Activated CD4-positive, alpha-beta memory T cell treated with anti-CD3 and anti-CD28 coated beads, Interleukin-2, amount 10 ng/mL, durations not matched to agents 7 days and 5 days (primary cell): ENCODE measurements at regions not wholly inside any gene's neighbourhood (a gene's known extent, or its start where the extent isn't known, plus 50 kb on each side); places are given as distances from the start of the nearest gene placed in this dataset.

ENCODE experiments used
- CTCF ChIA-PET: fragments of 350-600 bp; sonication (Branson Sonifier 250); formaldehyde crosslinking; loops from one replicate; lab custom pipeline; 2021; ENCODE audit warnings: antibody characterized with exemption, inconsistent platforms; lab: Charles Lee
- POLR2A ChIA-PET: fragments of 350-600 bp; sonication (Branson Sonifier 250); formaldehyde crosslinking; loops from one replicate; lab custom pipeline; 2021; ENCODE audit warnings: antibody characterized with exemption; lab: Charles Lee
- DNase-seq: peaks from one replicate; pipeline ENCODE4 v3.0.0-alpha.2; 2020
- H3K27ac Mint-ChIP-seq: one replicate; pipeline ENCODE4 v1.8.0; 2021; ENCODE audit warnings: mild to moderate bottlenecking, mixed read lengths
- H3K27me3 Mint-ChIP-seq: one replicate; pipeline ENCODE4 v1.8.0; 2021; ENCODE audit warnings: mixed read lengths
- H3K36me3 Mint-ChIP-seq: one replicate; pipeline ENCODE4 v1.8.0; 2021; ENCODE audit warnings: low read depth, mixed read lengths
- H3K4me1 Mint-ChIP-seq: one replicate; pipeline ENCODE4 v1.8.0; 2021; ENCODE audit warnings: mixed read lengths
- H3K4me3 Mint-ChIP-seq: one replicate; pipeline ENCODE4 v1.8.0; 2021; ENCODE audit warnings: mild to moderate bottlenecking, mixed read lengths
- H3K9me3 Mint-ChIP-seq: one replicate; pipeline ENCODE4 v1.8.0; 2021; ENCODE audit warnings: mixed read lengths

GRCh38 chr17:14947671-14948070, 317.5 kb downstream of the PMP22 start:
- H3K9me3 Mint-ChIP-seq = no peaks in the 10 kb centered on the region
- H3K4me1 Mint-ChIP-seq = no peaks in the 10 kb centered on the region
- no peak overlapping the region for H3K4me3 Mint-ChIP-seq
- H3K27ac Mint-ChIP-seq = no peak overlapping the region
- H3K36me3 Mint-ChIP-seq = no peaks in the 10 kb centered on the region
- no peak for DNase-seq
- CTCF ChIA-PET = no interaction called here
- H3K27me3 Mint-ChIP-seq = peaks cover 2% of the 10 kb centered on the region
- POLR2A ChIA-PET = no interaction called here

GRCh38 chr17:14946481-14946880, 318.6 kb downstream of the PMP22 start:
- CTCF ChIA-PET = no interaction called here
- H3K27ac Mint-ChIP-seq = no peak overlapping the region
- H3K4me1 Mint-ChIP-seq = no peaks in the 10 kb centered on the region
- no peak overlapping the region for H3K4me3 Mint-ChIP-seq
- no peak for DNase-seq
- H3K9me3 Mint-ChIP-seq = no peaks in the 10 kb centered on the region
- POLR2A ChIA-PET = no interaction called here
- peaks cover 2% of the 10 kb centered on the region for H3K27me3 Mint-ChIP-seq
- H3K36me3 Mint-ChIP-seq = no peaks in the 10 kb centered on the region

GRCh38 chr17:14942526-14943190, 322.5 kb downstream of the PMP22 start:
- H3K27me3 Mint-ChIP-seq = no peaks in the 10 kb centered on the region
- H3K9me3 Mint-ChIP-seq = no peaks in the 10 kb centered on the region
- no peak for DNase-seq
- ChIA-PET POLR2A (no interaction called here), CTCF (interaction anchor here (1.2 kb wide), 1 partner anchor 16 kb away, joined by 3 read pairs; no protein-coding TSS in a partner anchor)
- H3K36me3 Mint-ChIP-seq = no peaks in the 10 kb centered on the region
- no peak overlapping the region for H3K27ac Mint-ChIP-seq
- H3K4me1 Mint-ChIP-seq = no peaks in the 10 kb centered on the region
- H3K4me3 Mint-ChIP-seq = no peak overlapping the region

GRCh38 chr17:14940938-14941265, 324.2 kb downstream of the PMP22 start:
- Mint-ChIP-seq H3K36me3 (no peaks in the 10 kb centered on the region), H3K27ac (no peak overlapping the region), H3K9me3 (no peaks in the 10 kb centered on the region), H3K27me3 (peaks cover 3% of the 10 kb centered on the region), H3K4me1 (no peaks in the 10 kb centered on the region), H3K4me3 (no peak overlapping the region)
- no peak for DNase-seq
- POLR2A ChIA-PET = no interaction called here
- CTCF ChIA-PET = no interaction called here

- Mint-ChIP-seq H3K9me3 (no peaks in the 10 kb centered on the region), H3K4me3 (no peak overlapping the region), H3K27me3 (peaks cover 3% of the 10 kb centered on the region), H3K36me3 (no peaks in the 10 kb centered on the region), H3K4me1 (no peaks in the 10 kb centered on the region), H3K27ac (no peak overlapping the region)
- ChIA-PET CTCF (interaction anchor here (0.9 kb wide), 1 partner anchor 14 kb away, joined by 3 read pairs; no protein-coding TSS in a partner anchor), POLR2A (no interaction called here)
- DNase-seq = no peak
These were observed 324.8 kb downstream of the PMP22 start for GRCh38 chr17:14940108-14940937.

GRCh38 chr17:14935845-14936485, 329.2 kb downstream of the PMP22 start:
- H3K4me3 Mint-ChIP-seq = no peak overlapping the region
- DNase-seq = no peak
- no peak overlapping the region for H3K27ac Mint-ChIP-seq
- no peaks in the 10 kb centered on the region for H3K36me3 Mint-ChIP-seq
- peaks cover 3% of the 10 kb centered on the region for H3K27me3 Mint-ChIP-seq
- ChIA-PET POLR2A (no interaction called here), CTCF (interaction anchor here (2.1 kb wide), 1 partner anchor 9 kb away, joined by 7 read pairs; no protein-coding TSS in a partner anchor)
- H3K4me1 Mint-ChIP-seq = no peaks in the 10 kb centered on the region
- H3K9me3 Mint-ChIP-seq = no peaks in the 10 kb centered on the region

GRCh38 chr17:14935139-14935841, 329.8 kb downstream of the PMP22 start:
- CTCF ChIA-PET = no interaction called here
- Mint-ChIP-seq H3K9me3 (no peaks in the 10 kb centered on the region), H3K36me3 (no peaks in the 10 kb centered on the region), H3K4me3 (no peak overlapping the region), H3K4me1 (no peaks in the 10 kb centered on the region), H3K27me3 (peaks cover 3% of the 10 kb centered on the region), H3K27ac (no peak overlapping the region)
- POLR2A ChIA-PET = no interaction called here
- DNase-seq = no peak

- no peak overlapping the region for H3K4me3 Mint-ChIP-seq
- ChIA-PET CTCF (no interaction called here), POLR2A (no interaction called here)
- peaks cover 3% of the 10 kb centered on the region for H3K27me3 Mint-ChIP-seq
- no peak for DNase-seq
- no peaks in the 10 kb centered on the region for H3K4me1 Mint-ChIP-seq
- H3K27ac Mint-ChIP-seq = no peak overlapping the region
- no peaks in the 10 kb centered on the region for H3K9me3 Mint-ChIP-seq
- H3K36me3 Mint-ChIP-seq = no peaks in the 10 kb centered on the region
These were observed 331.4 kb downstream of the PMP22 start for GRCh38 chr17:14933676-14934075.

GRCh38 chr17:14926526-14927122, 338.5 kb downstream of the PMP22 start:
- peak; percentile 50 for DNase-seq
- POLR2A ChIA-PET = interaction anchor here (0.8 kb wide), 1 partner anchor 1331 kb away, joined by 3 read pairs; no protein-coding TSS in a partner anchor
- Mint-ChIP-seq H3K9me3 (no peaks in the 10 kb centered on the region), H3K4me3 (no peak overlapping the region), H3K27me3 (no peaks in the 10 kb centered on the region), H3K36me3 (no peaks in the 10 kb centered on the region), H3K4me1 (no peaks in the 10 kb centered on the region), H3K27ac (no peak overlapping the region)
- CTCF ChIA-PET = interaction anchor here (0.6 to 2.1 kb wide), 12 partner anchors 10 to 1588 kb away, joined by 3 to 7 read pairs (median 3); no protein-coding TSS in a partner anchor

GRCh38 chr17:14926073-14926472, 339.1 kb downstream of the PMP22 start:
- Mint-ChIP-seq H3K27me3 (no peaks in the 10 kb centered on the region), H3K27ac (no peak overlapping the region), H3K9me3 (no peaks in the 10 kb centered on the region), H3K4me3 (no peak overlapping the region), H3K4me1 (no peaks in the 10 kb centered on the region), H3K36me3 (no peaks in the 10 kb centered on the region)
- ChIA-PET CTCF (interaction anchor here (0.7 to 2.1 kb wide), 10 partner anchors 9 to 1588 kb away, joined by 3 to 7 read pairs (median 4); no protein-coding TSS in a partner anchor), POLR2A (interaction anchor here (0.8 kb wide), 1 partner anchor 1330 kb away, joined by 3 read pairs; no protein-coding TSS in a partner anchor)
- DNase-seq = no peak

- DNase-seq = no peak
- no peaks in the 10 kb centered on the region for H3K27me3 Mint-ChIP-seq
- no peak overlapping the region for H3K4me3 Mint-ChIP-seq
- ChIA-PET CTCF (interaction anchor here (1.2 to 2.0 kb wide), 3 partner anchors 8 to 1328 kb away, joined by 3 to 6 read pairs (median 4); no protein-coding TSS in a partner anchor), POLR2A (no interaction called here)
- H3K4me1 Mint-ChIP-seq = no peaks in the 10 kb centered on the region
- H3K27ac Mint-ChIP-seq = no peak overlapping the region
- H3K36me3 Mint-ChIP-seq = no peaks in the 10 kb centered on the region
- H3K9me3 Mint-ChIP-seq = no peaks in the 10 kb centered on the region
These were observed 339.6 kb downstream of the PMP22 start for GRCh38 chr17:14925498-14925897.

GRCh38 chr17:14923981-14924380, 341.1 kb downstream of the PMP22 start:
- POLR2A ChIA-PET = no interaction called here

More at GRCh38 chr17:14923981-14924380, 341.1 kb downstream of the PMP22 start:
- no peak for DNase-seq
- Mint-ChIP-seq H3K4me1 (no peaks in the 10 kb centered on the region), H3K27me3 (no peaks in the 10 kb centered on the region), H3K36me3 (no peaks in the 10 kb centered on the region), H3K27ac (no peak overlapping the region), H3K4me3 (no peak overlapping the region), H3K9me3 (no peaks in the 10 kb centered on the region)
- CTCF ChIA-PET = no interaction called here
